ENCODE measurements at regions not wholly inside any gene's neighbourhood (a gene's known extent, or its start where the extent isn't known, plus 50 kb on each side); places are given as distances from the start of the nearest gene placed in this dataset.
"Not testable (repeated sequence)": the region's sequence is repeated elsewhere in the genome, so short reads cannot be mapped to it uniquely, and the experiment has no call there.

DNA sequence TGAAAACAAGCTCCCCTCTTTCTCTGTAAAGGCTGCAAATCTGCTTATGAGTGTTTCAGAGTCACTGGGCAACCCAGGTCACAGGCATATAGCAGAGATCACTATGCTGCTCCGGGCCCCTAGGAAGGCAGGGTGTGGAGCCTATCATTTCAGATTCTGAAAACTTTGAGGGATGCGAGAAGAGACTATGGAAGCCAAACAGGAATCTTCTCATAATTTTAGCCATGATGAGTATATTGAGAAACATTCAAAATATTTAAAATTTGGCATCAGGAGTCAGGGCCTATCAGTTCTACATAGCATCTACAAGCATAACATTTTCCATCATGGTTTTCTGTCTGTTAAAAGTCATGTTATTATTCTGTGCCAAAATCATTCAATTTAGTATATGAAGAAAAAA lies 61.7 kb upstream of the ATXN3L start:
- DNase-seq (ENCODE audit: low read depth): no peak

DNA sequence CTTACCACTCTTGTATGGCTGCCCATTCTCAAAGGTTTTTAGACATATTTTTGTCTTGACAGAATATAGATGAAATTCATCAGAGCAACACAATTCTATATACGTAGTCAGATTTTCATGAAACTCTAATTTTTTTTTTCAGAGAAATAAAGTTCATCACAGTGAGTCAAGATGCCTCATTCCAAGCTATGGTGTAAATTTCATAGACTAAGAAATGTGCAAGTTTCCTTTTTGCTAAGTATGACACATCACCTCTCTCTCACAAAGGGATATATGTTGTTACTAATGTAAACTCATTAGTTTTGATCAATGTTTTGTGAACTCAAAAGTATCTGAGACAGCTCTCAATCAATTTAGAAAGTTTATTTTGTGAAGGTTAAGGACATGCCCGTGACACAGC lies 60.4 kb upstream of the ATXN3L start:
- DNase-seq (ENCODE audit: low read depth): peak; percentile 48

DNA sequence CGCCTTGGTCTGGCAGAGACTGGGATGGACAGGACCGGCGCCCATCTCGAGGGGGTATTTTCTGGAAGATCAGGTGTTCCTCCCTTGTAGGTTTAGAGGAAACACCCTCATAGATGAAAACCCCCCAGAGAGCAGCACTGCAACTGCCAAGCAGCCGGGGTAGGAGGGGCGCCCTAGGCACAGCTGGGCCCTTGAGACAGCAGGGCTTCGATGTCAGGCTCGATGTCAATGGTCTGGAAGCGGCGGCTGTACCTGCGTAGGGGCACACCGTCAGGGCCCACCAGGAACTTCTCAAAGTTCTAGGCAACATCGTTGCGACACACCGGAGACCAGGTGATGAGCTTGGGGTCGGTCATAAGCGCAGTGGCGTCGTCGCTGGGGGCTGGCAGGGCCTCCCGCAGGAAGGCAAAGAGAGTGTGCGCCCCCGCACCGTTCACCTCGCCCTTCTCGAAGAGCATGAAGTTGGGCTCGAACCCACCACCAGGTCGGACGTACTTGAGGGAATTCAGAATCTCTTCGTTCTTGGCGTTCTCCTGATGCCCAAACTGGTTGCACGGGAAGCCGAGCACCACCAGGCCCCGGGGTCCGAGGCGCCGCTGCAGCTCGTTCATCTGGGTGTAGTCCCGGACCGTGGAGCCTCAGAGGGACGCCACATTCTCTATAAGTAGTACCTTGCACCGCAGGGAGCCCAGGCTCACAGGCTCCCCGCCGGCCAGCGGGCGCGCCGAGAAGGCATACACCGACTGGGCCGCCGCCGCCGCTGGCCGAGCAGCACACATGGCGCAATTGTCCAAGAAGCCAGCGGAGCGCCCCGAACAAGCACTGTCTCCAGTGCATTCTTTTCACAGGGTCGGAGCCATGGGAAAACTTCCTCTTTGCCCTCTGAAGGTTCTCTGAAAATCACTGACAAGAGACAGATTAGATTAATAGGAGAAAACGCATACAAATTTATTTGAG lies 59.0 kb upstream of the ATXN3L start:
- not testable (repeated sequence) for DNase-seq (ENCODE audit: low read depth)

DNA sequence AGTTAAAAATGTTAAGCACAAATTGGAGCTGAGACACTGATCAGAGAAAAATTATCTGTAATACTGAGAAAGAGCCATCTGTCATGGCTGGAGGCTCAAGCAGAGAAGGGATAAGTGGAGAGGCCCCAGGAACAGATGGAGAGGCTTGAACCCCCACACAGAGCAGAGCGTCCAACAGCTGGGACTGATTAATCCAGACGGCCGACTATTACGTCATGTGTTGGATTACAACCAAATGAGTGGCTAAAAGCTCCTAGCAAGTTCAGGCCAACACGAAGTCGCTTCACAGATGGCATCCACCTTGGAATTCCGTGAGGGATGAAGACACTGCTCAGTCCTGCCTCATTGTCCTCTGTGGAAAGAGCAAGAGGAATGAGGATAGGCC lies 57.7 kb upstream of the ATXN3L start:
- peak; percentile 87 for DNase-seq (ENCODE audit: low read depth)

DNA sequence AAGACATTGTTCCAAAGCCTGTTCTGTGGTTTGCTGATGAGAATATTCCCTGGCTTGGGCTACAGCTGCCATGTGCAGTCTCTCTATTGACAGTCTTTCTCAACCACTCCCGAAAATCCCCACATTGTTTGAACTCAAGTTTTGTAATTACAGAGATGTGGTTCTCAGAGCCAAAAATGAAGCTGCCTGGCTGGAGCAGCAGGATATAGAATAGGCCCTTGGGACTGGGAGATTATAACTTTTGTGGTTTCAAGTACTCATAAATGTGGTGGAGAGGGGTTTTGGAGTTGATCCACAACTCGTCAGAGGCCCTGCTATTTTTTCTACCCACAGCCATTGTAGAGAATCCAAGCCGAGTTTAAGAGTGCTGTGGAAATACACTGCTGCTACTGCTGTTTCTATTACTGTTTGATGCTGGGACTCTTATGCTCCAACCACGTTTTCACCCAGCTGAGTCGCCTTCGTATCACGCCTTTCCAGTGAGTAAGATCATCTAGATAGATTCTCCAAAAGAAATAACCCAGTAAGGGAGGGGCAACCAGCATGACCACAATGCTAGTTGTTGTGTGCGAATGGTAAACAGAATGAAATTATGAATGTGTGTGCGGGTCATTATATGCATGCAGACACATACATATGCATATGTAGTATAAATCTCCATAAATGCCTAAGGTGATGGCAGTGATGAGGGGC lies 57.1 kb upstream of the ATXN3L start:
- DNase-seq (ENCODE audit: low read depth): peak; percentile 95

DNA sequence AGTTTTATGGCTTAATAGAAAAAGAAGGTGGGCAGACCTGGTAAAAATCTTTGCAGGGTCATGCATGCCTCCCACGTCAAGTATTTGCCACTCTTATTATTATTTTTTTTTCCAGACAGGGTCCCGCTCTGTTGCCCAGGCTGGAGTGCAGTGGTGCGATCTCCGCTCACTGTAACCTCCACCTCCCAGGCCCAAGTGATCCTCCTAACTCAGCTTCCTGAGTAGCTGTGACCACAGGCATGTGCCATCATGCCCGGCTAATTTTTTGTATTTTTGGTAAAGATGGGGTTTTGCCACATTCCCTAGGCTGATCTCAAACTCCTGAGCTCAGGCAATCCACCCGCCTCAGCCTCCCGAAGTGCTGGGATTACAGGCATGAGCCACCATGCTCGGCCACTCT lies 55.7 kb upstream of the ATXN3L start:
- not testable (repeated sequence) for DNase-seq (ENCODE audit: low read depth)

DNA sequence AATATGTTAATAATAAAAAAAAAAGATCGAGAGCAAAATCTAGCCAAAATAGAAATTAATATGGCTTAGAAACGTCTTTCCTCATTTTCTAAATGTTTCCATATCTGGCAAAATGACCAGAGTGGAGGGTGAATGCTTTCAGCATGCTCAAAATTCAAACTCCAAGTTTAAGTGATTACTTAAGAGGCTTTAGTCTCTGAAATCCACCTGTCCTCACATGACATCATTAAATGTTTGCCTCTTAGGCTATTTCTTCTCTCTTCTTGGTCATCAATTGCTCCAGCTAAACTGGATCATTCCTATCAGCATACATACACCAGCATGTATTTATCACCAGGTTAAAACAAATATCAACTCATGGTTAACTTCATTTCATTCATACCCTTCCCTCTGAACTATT lies 54.5 kb upstream of the ATXN3L start:
- no peak for DNase-seq (ENCODE audit: low read depth)

DNA sequence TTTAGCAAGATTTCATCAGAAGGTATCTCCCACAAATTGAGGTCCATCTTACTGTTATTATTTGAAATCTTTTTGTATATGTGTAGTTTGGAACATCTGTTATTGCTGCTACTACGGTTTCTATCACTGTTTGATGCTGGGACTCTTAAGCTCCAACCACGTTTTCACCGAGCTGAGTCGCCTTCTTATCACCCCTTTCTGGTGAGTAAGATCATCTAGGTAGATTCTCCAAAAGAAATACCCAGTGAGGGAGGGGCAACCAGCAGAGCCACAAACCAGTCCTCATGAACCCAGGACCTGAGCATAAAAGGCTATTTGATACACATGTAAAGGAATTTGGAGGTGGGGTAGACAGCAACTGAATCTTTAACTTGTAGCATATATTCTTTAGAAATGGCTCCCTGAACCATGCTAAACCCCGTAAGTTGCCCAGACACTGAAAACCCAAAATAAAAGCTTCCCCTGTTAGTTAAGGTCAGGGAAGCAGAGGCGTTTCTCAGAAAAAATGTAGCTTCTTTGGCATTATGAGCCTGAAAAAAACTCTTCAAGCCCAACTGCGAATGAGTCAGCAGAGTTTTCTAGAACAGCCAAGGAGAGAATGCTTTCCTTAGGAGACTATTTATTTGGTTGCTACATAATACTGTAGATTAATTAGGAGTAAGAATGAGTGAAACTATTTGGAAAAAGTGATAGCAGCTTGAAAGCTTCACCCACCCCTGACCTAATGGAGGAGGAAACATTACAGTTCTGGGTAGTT lies 53.8 kb upstream of the ATXN3L start:
- DNase-seq (ENCODE audit: low read depth): peak; percentile 80

DNA sequence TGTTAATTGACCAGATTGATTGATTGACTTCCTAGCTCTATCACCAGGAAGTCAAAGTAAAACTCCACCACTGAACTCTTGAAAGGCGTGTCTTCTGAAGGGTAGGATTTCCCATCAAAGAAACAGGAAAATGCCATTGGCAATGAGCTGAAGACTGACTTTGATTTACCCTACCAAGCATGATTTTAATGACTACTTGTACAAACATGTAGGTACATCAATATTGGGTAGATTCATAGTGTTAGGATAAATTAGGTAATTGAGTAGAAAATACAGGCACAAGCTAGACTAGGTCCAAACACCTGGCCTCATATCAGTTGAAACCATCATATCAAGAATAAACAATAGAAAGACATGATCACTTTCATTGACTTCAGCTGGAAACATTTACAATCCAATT lies 53.2 kb upstream of the ATXN3L start:
- no peak for DNase-seq (ENCODE audit: low read depth)

DNA sequence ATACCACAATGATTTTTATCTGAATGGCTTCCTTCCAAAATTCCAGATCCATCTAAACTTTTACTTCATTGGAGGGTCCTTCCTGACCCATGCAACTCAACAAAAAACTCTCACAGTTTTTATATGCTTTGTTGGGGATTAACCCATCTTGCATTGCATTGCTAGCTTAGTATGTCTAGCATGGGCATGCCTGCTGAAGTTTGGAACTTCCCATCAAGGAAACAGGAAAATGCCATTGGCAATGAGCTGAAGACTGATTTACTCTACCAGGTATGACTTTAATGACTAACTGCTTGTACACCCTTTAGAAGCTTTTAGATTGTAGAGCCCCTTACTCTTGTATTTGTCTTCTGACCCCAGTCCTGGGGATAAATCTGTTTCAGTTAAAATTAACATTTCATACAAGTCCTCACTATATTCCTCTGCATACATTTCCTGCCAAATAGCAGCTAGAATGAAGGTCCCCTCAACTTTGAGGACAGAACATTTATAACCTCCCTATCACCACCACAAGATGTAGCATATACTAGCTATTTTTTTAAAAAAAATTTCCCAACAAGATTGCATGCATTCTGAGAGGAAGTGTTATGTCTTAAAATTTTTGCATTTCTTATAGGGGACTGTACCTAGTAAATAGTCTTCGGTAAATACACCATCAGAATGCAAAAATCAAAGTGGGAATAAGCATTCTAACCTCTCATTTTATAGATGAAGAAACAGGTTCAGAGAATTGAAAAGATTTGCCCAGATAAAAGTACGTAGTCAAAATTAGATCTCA lies 52.5 kb upstream of the ATXN3L start:
- DNase-seq (ENCODE audit: low read depth): no peak

DNA sequence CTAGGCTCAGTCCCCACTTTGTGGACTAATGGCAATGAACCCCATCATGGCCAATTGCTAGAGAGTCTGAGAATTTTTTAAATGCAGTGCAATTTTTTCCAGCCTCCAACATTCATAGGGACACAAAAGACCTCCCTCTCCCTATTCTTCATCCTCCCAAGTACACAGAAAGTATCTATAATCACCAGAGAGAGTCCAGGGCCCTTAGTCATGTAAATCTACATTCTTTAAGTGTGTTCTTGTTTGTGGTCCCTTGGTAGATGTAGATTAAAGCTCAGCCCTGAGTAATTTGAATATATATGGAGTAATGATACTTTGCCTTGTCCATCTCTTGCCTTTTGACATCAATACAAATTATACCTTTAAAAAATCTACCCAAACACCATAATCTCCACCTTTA lies 51.3 kb upstream of the ATXN3L start:
- no peak for DNase-seq (ENCODE audit: low read depth)

DNA sequence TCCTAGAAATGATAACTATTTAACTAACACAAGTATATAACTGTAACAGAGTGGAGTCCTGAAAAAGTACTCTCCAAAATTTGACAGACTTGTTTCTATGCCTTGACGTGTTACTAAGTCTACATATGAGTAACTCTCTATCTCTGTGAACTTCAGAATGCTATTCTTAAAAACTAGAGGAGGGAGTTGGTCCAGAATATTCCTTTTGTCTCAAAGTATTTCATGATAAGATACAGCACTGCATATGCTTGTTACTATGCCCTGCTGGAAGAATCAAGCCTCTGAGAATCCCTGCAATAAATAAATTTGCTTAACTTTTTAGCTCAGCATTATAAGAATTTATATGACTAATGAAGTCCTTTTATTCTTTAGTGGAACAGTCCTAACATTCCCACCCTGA lies 50.9 kb upstream of the ATXN3L start:
- DNase-seq (ENCODE audit: low read depth): no peak
